ENCODE measurements at regions not wholly inside any gene's neighbourhood (a gene's known extent, or its start where the extent isn't known, plus 50 kb on each side); places are given as distances from the start of the nearest gene placed in this dataset.
A peak's percentile ranks its signal among the peaks of the same experiment; 100 is the strongest.
"Not testable (repeated sequence)": the region's sequence is repeated elsewhere in the genome, so short reads cannot be mapped to it uniquely, and the experiment has no call there.

DNA sequence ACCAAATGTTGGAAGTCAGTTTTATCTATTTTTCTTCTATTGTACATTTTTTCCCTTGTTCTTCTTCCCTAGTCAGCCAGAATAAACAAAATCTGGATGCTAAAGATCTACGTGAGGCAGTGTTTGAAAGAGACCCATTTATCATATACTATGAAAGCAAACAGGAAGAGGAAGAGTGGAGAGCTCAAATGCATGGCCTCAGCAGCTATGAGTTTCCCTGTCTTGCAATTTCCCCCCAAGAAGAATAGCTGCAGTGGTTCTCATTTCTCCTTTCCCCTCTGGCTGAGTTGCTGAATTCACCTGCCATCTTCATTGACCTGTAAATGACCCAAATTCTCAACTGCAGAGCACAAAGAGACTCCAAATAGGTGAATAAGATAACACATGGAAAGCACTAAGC lies 347.1 kb upstream of the NRP1 start:
- no peak for DNase-seq

DNA sequence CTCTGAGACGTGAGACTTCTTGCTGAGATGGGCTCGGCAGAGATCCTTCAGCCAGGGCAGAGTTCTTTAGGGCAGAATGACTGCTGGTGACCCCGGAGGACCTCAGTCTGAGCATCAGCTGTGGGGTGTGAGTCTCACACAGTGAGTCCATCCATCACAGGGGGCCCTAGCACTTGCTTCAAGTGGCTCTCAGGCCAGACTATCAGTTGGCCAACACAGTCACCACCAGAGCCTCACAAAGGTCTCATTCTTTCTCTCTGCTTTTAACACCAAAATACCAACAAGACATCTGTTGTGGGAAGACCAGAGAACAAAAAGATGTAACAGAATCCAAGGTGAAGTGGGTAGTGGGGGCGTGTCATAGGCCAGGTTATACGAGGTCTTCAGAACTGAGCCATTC lies 345.6 kb upstream of the NRP1 start:
- DNase-seq: no peak

DNA sequence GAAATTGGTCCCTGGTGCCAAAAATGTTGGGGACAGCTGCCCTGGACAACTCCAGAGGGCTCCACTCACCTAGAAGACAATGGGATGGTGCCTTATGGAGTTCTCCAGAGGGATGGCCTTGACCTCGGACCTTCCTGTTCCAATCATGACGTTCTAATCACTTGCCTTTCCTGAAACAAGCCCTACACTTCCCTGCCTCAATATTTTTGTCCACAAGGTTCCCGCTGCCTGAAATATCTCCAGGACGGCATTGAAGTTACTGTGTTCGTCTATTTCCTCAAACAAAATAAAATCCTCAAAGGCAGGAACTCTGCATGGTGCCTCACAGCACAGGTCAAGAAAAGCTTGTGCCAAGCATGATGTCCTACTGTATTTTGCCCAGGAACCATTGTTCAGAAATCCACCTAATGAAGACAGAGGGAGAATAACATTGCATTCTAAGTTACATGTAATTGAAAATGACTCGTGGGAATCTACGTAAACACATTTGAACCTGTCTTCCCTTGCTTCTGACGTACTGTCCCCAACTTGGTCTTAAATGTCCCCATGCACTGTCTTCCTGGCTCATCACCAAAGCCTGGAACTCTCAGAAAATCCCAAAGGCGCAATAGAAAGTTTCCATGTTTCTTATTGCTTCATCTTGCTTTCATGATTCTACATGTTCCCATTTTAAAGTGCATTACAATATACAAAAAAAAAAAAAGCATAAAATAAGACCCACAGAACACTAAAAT lies 342.3 kb upstream of the NRP1 start:
- no peak for DNase-seq

DNA sequence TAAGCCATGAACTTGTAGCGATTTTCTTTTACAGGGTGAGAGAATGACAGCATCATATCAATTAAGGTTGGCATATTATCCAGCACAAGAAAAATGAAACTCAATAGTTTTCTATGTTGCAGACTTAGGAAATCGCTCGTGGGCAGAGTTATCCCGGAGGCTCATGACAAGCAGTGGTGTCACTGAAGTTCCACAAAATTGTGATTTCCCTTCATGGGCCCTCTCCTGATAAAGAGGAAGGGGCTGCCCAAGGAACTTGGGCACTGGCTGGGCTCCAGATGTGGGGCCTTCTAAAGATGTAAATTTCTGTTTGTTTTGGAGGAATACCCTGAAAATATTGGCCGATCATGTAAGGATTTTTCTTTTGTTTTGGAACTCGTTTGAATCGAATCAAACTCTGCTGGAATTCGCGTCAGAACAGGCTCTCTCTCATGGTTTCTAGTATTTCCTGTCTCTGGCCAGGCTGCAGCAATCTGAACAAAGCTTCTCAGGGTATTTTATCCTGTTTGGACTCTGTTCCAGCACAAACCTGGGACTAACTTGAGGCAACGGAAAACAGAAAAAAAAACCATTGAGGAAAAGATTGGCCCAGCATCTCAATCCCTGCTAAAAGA lies 340.6 kb upstream of the NRP1 start:
- DNase-seq: no peak

DNA sequence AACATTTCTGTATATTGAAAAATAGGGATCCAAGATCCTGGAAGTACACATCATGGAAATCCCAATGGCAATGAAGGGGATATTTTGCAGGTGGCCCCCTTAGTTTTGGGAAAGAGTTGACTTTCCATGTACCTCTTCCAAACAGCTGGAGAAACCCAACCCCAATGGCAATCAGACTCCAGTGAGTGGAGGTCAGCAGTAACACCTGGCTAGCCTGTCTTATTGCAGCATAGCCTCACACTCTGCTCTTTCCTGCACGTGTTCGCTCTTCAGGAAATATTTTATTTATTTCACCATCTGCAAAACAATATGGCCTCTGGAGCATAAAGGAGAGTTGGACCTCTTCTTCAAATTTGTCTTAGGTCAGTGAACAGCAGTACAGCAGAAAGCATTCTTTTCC lies 340.0 kb upstream of the NRP1 start:
- DNase-seq: no peak

DNA sequence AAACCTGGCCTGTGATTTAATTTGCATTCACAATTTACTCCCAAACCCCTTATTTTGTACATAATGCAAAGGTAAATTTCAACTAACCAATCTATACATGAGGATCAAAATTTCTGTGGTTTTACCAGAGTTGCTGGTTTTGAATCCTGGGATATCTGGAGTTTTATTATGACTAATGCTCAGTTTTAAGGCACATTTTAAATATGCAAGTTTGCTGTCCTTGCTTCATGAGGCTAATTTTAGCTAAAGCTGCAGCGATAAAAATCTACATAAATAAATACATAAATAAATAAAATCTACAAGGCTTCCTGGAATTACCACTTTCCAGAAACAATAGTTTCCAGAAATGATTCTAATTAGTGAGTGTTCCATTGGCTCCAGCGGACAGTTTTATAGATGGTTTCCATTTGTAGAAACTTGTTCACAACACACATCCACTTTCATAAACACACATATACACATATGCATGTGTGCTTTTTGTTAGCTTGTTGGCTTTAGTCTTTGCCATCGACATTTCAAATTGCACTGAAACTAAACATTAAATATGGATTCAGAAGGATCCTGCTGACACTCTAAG lies 339.5 kb upstream of the NRP1 start:
- no peak for DNase-seq

DNA sequence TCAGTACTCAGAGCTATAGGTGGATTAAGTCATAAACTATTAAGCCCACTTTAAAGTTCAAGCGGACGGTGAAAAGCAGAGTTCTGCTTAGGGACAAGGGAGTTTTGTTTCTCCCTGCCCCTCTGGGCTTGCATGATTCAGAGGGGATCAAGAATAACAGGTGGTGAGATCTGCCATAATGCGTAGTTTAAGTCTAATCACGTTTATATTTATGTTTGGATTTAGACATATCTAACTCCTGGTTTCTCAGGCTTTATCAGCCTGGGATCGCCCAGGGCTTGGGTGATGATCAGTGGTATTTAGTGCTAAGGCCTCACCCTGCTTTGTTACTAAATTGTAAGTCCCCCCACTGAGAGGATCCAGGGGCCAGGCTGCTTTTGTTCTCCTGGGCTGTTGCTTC lies 335.4 kb upstream of the NRP1 start:
- no peak for DNase-seq

DNA sequence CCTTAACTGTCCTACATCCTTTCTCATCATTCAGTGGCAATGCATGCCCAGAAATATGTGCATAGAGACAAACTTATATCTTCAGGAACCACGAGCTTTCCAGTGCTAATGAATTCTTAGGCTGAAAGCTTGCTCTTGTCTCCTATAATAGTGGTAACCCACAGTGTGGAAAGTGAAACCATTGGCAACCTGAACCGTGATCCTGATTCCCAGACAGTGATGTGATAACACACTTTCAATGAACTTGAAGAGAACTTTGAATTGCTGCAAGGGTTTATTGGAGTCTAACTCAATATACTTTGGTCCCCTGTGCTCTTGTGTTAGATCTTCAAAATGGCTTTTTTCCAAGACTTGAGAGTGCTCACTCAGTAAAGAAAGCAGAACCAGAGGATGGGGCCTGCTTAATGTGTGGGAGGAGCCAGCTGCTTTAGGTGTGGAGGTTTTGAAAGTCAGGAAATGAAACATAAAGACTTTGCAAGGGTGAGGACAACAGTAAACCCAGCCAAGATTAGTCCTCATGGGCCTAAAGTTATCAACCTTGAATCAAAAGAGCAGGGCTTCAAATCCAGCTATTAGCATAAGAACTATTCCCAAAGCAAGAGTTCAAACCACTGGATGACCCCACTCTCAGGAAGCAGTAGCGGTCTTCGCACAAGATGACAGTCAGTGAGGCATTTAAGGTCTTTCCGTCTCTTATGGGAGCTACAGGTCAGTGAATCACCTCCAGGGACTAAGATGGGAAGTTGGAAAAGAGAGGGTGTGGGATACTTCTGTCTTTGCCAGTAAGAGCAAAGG lies 332.4 kb upstream of the NRP1 start:
- DNase-seq: no peak

DNA sequence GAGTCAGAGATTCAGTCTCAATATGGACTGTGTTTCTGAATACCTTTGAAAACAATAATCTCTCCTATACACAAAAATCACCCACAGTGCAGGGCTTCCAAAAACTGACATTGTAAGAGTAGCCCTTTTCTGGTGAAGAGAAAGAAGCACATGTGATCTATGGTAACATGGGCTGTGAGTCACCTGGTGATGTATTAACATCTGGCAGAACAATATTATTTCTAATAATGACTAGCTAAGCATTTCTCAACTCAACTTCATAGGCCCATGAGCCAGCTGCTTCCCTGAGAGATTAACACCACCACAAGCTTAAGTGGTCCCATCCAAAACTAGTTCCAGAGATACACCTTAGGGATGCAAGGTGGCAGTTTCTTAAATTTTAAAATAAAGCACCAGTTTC lies 331.0 kb upstream of the NRP1 start:
- no peak for DNase-seq

DNA sequence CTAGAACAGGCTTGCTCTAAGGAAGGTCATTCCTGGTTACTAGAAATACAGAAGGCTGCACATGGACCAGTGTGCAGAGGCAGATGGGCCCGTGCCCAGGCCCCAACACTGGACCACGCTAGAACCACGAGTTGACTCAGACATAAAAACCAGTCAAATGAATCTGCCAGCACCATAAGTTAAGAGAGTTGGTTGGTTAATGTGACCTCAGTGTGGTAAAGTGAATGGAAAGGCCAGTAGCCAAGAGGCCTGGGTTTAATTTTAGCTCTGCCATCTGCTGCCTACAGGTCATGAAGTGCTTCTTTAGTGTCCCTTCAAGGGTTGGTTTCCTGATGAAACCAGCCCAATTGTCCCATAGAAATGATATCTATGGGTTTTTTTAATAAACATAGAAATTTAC lies 329.6 kb upstream of the NRP1 start:
- no peak for DNase-seq

DNA sequence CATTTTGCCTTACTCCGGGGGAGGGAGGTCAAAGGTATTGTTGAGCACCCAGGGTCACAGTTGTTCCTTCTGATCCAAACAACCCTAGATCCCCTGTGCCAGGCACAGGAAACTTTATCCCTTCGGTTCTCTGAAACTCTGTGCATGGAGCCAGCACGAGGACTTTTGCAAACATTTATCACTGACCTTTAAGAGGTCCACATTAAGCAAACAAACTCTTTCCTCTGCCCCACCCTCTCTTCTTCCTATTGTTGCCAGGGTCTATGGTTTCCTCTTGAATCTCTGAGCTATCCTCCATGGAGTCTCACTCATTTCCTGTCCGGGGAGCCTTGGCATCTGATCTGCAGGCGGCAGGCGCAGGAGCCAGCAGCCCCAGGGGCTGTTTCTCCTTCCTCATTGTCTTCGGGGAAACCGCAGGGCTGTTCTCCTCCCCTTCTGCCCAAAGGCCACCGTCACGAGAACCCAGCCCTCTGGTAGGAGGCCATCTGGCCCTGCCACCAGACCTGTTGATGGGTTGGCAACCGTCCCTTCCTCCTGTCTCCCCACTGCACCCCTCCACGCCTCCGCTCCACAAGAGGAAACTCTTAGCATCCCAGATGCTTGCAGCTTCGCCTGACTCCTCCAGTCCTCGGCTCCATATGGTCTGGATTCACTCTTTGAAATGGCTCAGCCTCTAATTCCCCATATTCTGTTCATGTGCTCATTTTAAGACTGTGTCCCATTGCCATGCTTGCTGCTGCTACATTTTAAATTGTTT lies 327.3 kb upstream of the NRP1 start:
- peak; percentile 3 for DNase-seq

DNA sequence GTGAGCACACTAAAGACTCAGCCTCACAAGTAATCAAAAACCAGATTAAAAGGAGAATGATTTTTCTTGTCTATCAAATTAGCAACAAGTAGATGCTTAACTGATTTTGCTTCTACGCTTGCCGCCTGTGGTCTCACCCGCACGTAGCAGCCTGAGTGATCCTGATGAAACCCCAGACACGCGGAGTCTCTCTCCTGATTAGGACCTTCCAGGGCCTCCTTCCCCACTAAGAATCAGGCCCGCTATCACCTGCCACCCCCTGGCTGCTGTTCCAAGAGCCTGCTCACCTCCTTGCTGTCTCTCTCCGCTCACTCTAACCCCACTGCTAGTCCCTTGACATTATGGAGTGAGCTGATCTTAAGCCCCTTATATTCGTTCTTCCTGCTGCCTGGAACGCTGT lies 325.9 kb upstream of the NRP1 start:
- DNase-seq: no peak

DNA sequence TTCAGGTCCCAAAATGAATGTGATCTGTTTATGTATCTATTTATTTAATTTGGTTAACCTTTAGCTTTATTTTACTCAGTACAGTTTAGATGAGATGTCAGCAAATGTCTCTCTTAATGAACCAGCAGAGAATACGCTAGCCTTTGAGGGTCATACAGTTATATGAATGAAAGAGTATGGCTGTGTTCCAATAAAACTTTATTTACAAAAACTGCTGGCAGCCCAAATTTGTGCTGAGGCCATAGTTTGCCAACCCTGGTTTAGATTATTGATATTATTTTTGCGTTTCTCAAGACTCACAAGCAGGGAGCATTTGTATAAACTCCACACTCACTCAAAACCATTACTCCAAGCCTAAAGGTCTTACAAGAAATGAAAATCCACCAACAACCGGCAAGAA lies 323.4 kb upstream of the NRP1 start:
- no peak for DNase-seq

DNA sequence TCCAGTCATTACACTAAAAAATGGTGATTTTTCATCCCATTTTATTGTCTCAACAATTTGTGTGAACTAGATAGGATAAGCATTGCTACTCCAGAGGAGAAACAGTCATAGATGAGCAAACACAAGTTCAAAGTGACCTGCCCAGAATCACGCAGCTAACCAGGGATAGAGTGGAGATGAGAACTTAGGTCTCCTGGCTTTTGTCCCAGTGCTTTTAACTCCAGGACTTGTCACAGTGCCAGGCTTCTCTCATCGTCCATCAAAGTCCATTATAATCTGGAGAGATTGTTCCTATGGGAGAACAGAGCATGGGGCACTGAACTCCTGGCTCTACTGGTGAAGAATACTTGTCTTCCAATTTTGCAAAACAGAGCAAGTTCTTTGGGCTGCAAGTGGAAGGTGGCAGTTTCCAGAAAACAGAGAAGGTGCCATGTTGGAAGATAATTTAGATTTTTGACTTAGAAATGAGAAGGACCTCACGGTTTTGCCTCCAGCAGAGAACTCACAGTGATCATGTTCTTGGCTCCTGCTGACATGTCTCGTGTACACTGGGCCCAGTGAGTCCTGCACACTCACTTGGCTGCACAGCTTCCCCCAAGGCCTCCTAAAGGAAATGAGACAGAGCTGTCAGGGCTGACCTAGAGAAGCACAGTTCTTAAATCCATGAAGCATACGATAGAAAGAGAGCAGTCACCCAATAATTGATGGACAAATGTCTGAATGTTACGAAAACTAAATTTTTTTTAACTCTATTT lies 322.9 kb upstream of the NRP1 start:
- no peak for DNase-seq

DNA sequence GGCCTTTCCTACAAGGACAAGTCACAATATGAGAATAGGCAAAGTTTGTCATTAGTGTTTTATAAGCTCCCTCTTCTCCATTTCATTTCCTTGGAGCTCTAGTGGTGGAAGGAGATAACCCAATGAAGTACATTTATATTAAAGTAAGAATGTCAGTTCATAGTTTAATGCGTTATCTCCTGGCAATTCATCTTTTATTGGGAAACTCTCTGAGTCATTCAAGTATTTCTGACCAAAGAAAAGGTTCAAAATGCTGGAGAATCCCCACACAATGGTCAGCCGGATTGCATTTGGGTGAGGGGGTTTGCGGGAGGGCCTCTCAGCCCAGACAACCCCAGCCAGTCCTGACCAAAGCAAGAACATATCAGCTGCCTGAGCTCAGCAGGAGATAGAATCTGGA lies 321.5 kb upstream of the NRP1 start:
- no peak for DNase-seq

DNA sequence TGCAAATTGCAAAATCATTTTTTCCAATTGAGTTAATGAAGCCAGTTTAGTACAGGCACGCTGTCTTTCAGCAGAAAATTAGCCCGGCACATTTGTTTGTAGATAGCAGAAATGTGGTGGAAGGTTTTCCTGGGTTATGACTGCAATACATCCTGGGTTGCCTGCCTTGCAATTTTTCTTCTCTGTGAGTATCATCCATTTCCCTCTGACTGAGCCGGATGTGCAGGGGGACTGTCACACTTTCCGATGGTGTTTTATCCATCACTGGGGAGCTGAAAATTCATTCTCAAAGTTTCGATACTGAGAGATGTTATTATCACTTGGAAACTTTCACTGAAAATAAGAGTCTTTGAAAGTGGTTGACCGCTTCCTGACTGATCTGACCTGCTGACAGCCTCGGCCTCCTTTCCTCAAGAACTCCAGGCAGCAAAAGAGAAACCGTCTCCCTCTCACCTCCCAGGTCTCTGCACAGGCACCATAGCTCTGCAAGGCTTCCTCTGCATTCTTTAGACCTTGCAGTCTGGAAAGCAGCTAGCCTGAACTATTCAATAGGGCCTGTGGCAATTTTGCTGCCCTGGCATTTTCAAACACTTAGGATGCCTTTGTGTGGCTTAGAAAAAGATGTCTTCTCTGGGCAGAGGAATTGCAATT lies 320.8 kb upstream of the NRP1 start:
- DNase-seq: no peak

DNA sequence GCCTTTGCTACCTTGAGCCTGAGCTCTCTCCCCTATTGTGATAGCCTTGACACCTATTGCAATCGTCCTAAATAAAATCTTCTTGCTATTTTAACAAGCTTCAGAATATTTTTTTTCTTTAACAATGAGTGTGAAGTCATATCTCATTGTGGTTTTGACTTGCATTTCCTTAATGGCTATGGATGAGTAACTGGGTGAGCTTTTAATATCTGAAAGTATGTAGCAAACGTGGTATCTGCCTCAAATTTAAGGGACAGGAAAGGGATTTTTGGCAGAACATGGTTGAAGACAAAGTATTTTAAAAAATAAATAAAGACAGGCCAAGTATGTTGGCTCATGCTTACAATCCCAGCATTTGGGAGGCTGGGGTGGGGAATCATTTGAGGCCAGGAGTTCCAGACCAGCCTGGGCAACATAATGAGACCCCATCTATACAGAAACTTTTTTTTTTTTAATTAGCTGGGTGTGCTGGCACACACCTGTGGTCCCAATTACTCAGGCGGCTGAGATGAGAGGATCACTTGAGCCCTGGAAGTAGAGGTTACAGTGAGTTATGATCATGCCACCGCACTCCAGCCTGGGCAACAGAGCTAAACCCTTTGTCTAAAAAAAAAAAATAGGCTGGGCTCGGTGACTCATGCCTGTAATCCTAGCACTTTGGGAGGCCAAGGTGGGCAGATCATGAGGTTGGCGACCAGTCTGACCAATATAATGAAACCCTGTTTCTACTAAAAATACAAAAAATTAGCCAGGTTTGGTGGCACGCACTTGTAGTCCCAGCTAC lies 319.3 kb upstream of the NRP1 start:
- DNase-seq: no peak

DNA sequence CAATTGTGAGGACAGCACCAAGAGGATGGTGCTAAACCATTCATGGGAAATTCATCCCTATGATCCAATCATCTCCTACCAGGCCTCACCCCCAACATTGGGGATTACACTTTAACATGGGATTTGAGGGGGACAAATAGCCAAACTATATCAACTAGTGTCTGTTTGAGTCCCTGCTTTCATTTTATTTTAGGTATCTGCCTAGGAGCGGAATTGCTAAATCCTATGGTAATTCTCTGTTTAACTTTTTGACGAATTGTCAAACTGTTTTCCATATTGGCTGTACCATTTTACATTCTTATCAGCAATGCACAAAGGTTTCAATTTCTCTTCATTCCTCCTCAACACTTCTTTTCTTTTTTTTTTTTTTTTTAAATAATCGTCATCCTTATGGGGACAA lies 318.4 kb upstream of the NRP1 start:
- DNase-seq: no peak

DNA sequence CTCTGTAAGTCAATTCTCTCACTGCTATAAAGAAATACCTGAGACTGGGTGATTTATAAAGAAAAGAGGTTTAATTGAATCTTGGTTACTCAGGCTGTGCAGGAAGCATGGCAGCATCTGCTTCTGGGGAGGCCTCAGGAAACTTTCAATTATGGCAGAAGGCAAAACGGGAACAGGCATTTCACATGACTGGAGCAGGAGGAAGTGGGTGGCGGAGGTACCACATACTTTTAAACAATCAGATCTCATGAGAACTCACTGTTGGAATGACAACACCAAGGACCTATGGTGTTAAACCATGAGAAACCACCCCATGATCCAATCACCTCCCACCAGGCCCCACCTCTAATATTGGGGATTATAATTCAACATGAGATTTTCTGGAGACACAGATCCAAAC lies 315.7 kb upstream of the NRP1 start:
- DNase-seq: not testable (repeated sequence)

DNA sequence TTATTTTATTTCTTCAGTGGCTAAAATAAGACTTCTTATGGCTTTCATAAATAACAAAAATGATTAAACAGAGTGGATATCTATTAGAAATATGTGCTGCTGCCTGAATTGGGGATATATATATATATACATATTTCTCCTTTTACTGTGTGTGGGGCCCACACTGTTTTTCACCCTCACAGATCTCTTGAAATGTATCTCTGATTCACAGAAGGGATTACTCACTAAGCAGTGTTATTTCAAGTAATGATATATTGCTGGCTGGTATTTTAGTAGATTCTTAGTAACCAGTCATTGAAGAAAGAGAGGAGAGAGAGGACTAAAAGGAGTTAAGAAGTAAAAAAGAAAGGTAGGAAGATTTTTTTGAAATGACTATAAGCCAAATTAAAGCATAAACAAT lies 308.6 kb upstream of the NRP1 start:
- no peak for DNase-seq

DNA sequence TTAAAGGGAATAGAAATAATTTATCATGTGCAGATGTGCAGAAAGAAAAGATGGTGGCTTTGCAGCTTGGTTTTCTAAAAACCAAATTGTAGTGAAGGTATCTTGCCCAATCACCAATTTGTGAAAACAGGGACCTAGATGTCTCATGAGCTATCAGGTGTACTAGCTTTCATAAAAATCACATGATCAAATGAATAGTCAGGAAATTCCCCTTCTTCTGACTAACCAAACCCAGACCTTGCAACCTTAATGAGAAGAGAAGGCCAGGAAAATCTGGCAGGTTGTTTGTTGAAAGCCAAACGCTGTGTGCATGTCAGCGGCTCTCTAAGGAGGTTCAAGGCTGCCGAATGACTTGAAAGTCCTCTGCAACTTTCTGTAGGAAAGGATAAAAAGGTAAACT lies 304.4 kb upstream of the NRP1 start:
- DNase-seq: no peak

Data from CD4-positive, alpha-beta T cell treated with Interleukin-17A for 4 hours (primary cell).